ENCODE measurements at regions not wholly inside any gene's neighbourhood (a gene's known extent, or its start where the extent isn't known, plus 50 kb on each side); places are given as distances from the start of the nearest gene placed in this dataset.

- intact Hi-C loops (cut with DNase I): no loop called here
- Histone ChIP-seq H3K27me3 (no peaks in the 10 kb centered on the region), H3K9me3 (no peaks in the 10 kb centered on the region), H3K36me3 (no peaks in the 10 kb centered on the region), H3K4me3 (no peak overlapping the region), H3K27ac (no peak overlapping the region), H3K4me1 (no peaks in the 10 kb centered on the region)
- no peak for ATAC-seq
- no peak for DNase-seq
- TF ChIP-seq CTCF (IDR thresholded peaks at IDR 0.05): no peak
Measured at GRCh38 chr1:70899735-70900134, 147.9 kb downstream of the PTGER3 start.

GRCh38 chr1:70902211-70902610 is 145.4 kb downstream of the PTGER3 start:
- TF ChIP-seq CTCF (IDR thresholded peaks at IDR 0.05): no peak
- Histone ChIP-seq H3K4me1 (no peaks in the 10 kb centered on the region), H3K9me3 (no peaks in the 10 kb centered on the region), H3K36me3 (no peaks in the 10 kb centered on the region), H3K4me3 (no peak overlapping the region), H3K27ac (no peak overlapping the region), H3K27me3 (no peaks in the 10 kb centered on the region)
- no peak for DNase-seq
- intact Hi-C loops (cut with DNase I): no loop called here
- no peak for ATAC-seq

GRCh38 chr1:70906800-70907199 is 140.8 kb downstream of the PTGER3 start:
- Histone ChIP-seq H3K27ac (no peak overlapping the region), H3K36me3 (no peaks in the 10 kb centered on the region), H3K9me3 (no peaks in the 10 kb centered on the region), H3K4me3 (no peak overlapping the region), H3K27me3 (no peaks in the 10 kb centered on the region), H3K4me1 (no peaks in the 10 kb centered on the region)
- ATAC-seq (no peak), DNase-seq (no peak)
- no peak for TF ChIP-seq CTCF (IDR thresholded peaks at IDR 0.05)
- intact Hi-C loops (cut with DNase I): no loop called here

GRCh38 chr1:70907563-70908310 is 139.9 kb downstream of the PTGER3 start:
- no peaks in the 10 kb centered on the region for H3K27me3 ChIP-seq
- H3K27ac ChIP-seq: no peak overlapping the region
- TF ChIP-seq CTCF (IDR thresholded peaks at IDR 0.05): no peak
- no peaks in the 10 kb centered on the region for H3K36me3 ChIP-seq
- no peak for DNase-seq
- H3K4me1 ChIP-seq: no peaks in the 10 kb centered on the region
- H3K9me3 ChIP-seq: no peaks in the 10 kb centered on the region
- ATAC-seq: no peak
- intact Hi-C loops (cut with DNase I): no loop called here
- H3K4me3 ChIP-seq: no peak overlapping the region

- H3K27me3 ChIP-seq: no peaks in the 10 kb centered on the region
- H3K36me3 ChIP-seq: no peaks in the 10 kb centered on the region
- H3K27ac ChIP-seq: no peak overlapping the region
- no peaks in the 10 kb centered on the region for H3K9me3 ChIP-seq
- no peaks in the 10 kb centered on the region for H3K4me1 ChIP-seq
- H3K4me3 ChIP-seq: no peak overlapping the region
- intact Hi-C loops (cut with DNase I): no loop called here
- TF ChIP-seq CTCF (IDR thresholded peaks at IDR 0.05): no peak
- ATAC-seq (no peak), DNase-seq (no peak)
Measured at GRCh38 chr1:70909262-70909822, 138.3 kb downstream of the PTGER3 start.
